Esophagus squamous epithelium (tissue), 5 donors: ENCODE measurements at regions not wholly inside any gene's neighbourhood (a gene's known extent, or its start where the extent isn't known, plus 50 kb on each side); places are given as distances from the start of the nearest gene placed in this dataset.

Experiments used
- DNase-seq: peaks from one replicate; lab custom pipeline; 2025; lab: John Stamatoyannopoulos, UW
- H3K27ac ChIP-seq, 4 donors: fragments of 200-600 bp; sonication (generic); one replicate each; pipeline ENCODE4 v1.5.1; 2016 to 2019; ENCODE audit warnings: mild to moderate bottlenecking in 1 of 4
- H3K27me3 ChIP-seq, 4 donors: fragments of 200-600 bp; sonication (generic); 1 replicate in 3 of 4; 2 replicates in 1 of 4; pipeline versions ENCODE4 v1.5.1 to v1.6.0; 2017 to 2021; ENCODE audit warnings: antibody characterized with exemption in 1 of 4
- H3K36me3 ChIP-seq, 3 donors: fragments of 200-600 bp; sonication (generic); one replicate each; pipeline ENCODE4 v1.5.1; 2016 to 2019
- H3K4me1 ChIP-seq, 3 donors: fragments of 200-600 bp; sonication (generic); one replicate each; pipeline ENCODE4 v1.5.1; 2017 to 2019
- H3K4me3 ChIP-seq, 4 donors: fragments of 200-600 bp; sonication (generic); 1 replicate in 3 of 4; 2 replicates in 1 of 4; pipeline ENCODE4 v1.5.1; 2016 to 2019; ENCODE audit warnings: mild to moderate bottlenecking in 2 of 4, moderate library complexity in 1 of 4
- H3K9me3 ChIP-seq, 3 donors: fragments of 200-600 bp; sonication (generic); one replicate each; pipeline ENCODE4 v1.5.1; 2016 to 2019
- POLR2A ChIP-seq, 4 donors: fragments of 450-650 bp; IDR thresholded peaks; one replicate each; pipeline ENCODE4 v1.6.1; 2017; ENCODE audit warnings: antibody characterized with exemption in 4 of 4, mild to moderate bottlenecking in 4 of 4, moderate library complexity in 3 of 4
- WGBS, 2 donors: methylation state at CpG; one replicate each; pipeline ENCODE4 v1.1.5; 2018; 5-methylcytosine and 5-hydroxymethylcytosine counted together
- intact Hi-C: fragments of 100-400 bp; cut with DNase I; formaldehyde crosslinking; loops from one replicate; pipeline ENCODE4 v1.15.0; 2022
- TF ChIP-seq, protein P1 (sequence below), 6 experiments: fragments of 450-650 bp in 4 of 6; fragments of 200-600 bp in 2 of 6; sonication (generic) in 2 of 6; IDR thresholded peaks; one replicate each; pipeline ENCODE4 v1.5.1; 2016 to 2019; ENCODE audit warnings: antibody characterized with exemption in 6 of 6, mild to moderate bottlenecking in 4 of 6, moderate library complexity in 4 of 6
- donor health status: DM: yes; HTN: yes; CAD: no.

- no peak overlapping the region for H3K4me3 ChIP-seq
- H3K27ac ChIP-seq: no peak overlapping the region
- intact Hi-C loops: no loop called here
- DNase-seq: no peak
- 49 to 77% methylated on average over 4 of the region's 4 CpGs for WGBS, 2 donors
- H3K36me3 ChIP-seq: no peaks in the 10 kb centered on the region
- H3K4me1 ChIP-seq: no peaks in the 10 kb centered on the region
- peaks cover 0 to 11% (median 7%) of the 10 kb centered on the region in 3 donors for H3K9me3 ChIP-seq
- peaks cover 0 to 5% (median 0%) of the 10 kb centered on the region in 4 donors for H3K27me3 ChIP-seq
- TF ChIP-seq POLR2A (IDR thresholded peaks at IDR 0.05): no peak
- TF ChIP-seq, protein P1, sequence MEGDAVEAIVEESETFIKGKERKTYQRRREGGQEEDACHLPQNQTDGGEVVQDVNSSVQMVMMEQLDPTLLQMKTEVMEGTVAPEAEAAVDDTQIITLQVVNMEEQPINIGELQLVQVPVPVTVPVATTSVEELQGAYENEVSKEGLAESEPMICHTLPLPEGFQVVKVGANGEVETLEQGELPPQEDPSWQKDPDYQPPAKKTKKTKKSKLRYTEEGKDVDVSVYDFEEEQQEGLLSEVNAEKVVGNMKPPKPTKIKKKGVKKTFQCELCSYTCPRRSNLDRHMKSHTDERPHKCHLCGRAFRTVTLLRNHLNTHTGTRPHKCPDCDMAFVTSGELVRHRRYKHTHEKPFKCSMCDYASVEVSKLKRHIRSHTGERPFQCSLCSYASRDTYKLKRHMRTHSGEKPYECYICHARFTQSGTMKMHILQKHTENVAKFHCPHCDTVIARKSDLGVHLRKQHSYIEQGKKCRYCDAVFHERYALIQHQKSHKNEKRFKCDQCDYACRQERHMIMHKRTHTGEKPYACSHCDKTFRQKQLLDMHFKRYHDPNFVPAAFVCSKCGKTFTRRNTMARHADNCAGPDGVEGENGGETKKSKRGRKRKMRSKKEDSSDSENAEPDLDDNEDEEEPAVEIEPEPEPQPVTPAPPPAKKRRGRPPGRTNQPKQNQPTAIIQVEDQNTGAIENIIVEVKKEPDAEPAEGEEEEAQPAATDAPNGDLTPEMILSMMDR (IDR thresholded peaks at IDR 0.05): no peak
These were observed 162.7 kb downstream of the RPS24 start for GRCh38 chr10:78196396-78196795.

DNA sequence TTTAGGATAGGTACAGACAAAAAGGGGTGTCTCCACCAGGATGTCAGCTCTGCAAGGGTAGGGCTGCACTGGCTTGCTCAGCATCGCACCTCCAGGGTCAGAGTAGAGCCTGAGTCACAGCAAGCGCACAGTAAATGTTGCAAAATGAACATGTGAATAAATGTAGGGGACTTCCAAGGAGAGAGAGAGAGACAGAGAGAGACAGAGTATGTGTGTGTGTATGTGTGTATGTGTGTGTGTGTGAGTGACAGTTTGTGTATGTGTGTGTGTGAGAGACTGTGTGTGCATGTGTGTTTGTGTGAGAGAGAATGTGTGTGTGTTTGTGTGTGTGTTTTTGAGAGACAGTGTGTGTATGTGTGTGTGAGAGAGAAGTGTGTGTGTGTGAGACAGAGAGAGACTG, 163.3 kb downstream of the RPS24 start:
- H3K9me3 ChIP-seq: peaks cover 0 to 11% (median 7%) of the 10 kb centered on the region in 3 donors
- 38 to 39% methylated on average over 2 of the region's 2 CpGs for WGBS, 2 donors
- H3K36me3 ChIP-seq: no peaks in the 10 kb centered on the region
- DNase-seq: no peak
- peaks cover 0 to 5% (median 0%) of the 10 kb centered on the region in 4 donors for H3K27me3 ChIP-seq
- no peak overlapping the region for H3K4me3 ChIP-seq
- intact Hi-C loops: no loop called here
- H3K4me1 ChIP-seq: no peaks in the 10 kb centered on the region
- TF ChIP-seq, protein P1 (IDR thresholded peaks at IDR 0.05): no peak
- TF ChIP-seq POLR2A (IDR thresholded peaks at IDR 0.05): no peak
- H3K27ac ChIP-seq: no peak overlapping the region

DNA sequence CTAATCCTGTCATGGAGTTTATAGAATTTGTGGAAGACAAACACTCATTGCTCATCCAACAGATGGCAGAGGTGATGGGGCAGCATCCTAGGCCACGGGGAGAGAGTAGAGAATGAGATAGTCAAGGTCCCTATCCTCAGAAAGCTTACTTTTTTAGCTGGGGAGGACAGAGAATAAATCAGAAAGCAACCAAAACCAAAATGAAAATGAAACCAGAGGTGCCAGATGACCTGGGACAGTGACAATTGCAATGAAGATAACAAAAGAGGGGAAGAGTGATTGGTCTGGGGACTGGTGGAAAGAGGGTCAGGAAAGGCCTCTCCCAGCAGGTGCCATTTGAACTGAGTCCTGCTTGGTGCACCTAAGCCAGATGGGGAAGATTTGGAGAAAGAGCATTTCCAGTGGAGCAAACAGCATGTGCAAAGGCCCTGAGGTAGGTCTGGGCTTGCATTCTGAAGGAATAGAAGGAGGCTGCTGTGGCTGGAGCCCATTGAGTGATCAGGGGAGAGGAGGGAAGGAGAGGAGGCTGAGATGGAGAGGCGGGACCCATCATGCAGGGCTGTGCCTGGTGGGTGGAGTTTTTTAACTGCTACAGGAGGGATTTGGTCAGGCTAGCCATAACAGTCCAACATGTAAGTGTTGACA, 164.1 kb downstream of the RPS24 start:
- H3K27ac ChIP-seq: no peak overlapping the region
- DNase-seq: no peak
- no peaks in the 10 kb centered on the region for H3K4me1 ChIP-seq
- peaks cover 0 to 5% (median 0%) of the 10 kb centered on the region in 4 donors for H3K27me3 ChIP-seq
- TF ChIP-seq POLR2A (IDR thresholded peaks at IDR 0.05): no peak
- TF ChIP-seq, protein P1 (IDR thresholded peaks at IDR 0.05): no peak
- 76 to 85% methylated on average over 2 of the region's 2 CpGs for WGBS, 2 donors
- no peaks in the 10 kb centered on the region for H3K36me3 ChIP-seq
- H3K4me3 ChIP-seq: no peak overlapping the region
- intact Hi-C loops: no loop called here
- peaks cover 0 to 9% (median 7%) of the 10 kb centered on the region in 3 donors for H3K9me3 ChIP-seq

DNA sequence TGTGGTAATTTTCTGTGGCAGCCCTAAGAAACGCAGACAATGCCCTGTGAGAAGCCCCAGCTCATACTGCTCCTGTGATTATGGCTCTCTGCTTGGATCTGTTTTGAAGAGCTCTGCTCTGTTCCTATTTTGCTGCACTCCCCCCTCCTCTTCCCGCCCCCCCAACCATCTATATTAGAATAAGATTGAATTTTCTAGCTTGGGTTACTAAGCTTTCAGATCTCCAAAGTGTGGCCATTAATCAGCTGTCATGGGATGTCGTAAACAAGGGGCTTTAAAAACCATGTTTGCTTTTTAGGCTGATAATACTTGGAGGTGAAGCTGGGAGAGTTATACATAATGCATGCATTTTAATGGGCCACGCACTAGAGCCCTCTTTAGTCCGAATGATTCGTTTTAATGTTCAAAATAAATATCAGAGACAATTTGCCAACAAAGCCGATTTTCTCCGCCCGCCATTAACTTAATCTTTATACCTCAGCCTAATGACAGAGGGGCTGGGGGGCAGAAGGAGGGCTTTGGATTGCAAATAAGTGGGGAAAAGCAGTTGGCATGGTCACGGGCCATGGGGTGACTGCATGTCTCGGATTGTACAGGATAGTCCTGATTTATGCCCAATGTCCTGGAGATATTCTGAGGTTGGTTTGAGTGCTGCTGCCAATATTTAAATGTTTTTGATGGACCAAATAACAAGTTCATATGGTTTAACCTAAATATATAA, 165.5 kb downstream of the RPS24 start:
- TF ChIP-seq, protein P1 (IDR thresholded peaks at IDR 0.05): no peak
- TF ChIP-seq POLR2A (IDR thresholded peaks at IDR 0.05): no peak
- no peaks in the 10 kb centered on the region for H3K36me3 ChIP-seq
- H3K9me3 ChIP-seq: no peaks in the 10 kb centered on the region
- H3K4me1 ChIP-seq: no peaks in the 10 kb centered on the region
- no peak overlapping the region for H3K4me3 ChIP-seq
- DNase-seq: no peak
- intact Hi-C loops: no loop called here
- H3K27ac ChIP-seq: no peak overlapping the region
- peaks cover 0 to 5% (median 0%) of the 10 kb centered on the region in 4 donors for H3K27me3 ChIP-seq
- WGBS, 2 donors: 66 to 76% methylated on average over 11 of the region's 11 CpGs

- H3K9me3 ChIP-seq: no peaks in the 10 kb centered on the region
- peaks cover 0 to 3% (median 0%) of the 10 kb centered on the region in 3 donors for H3K4me1 ChIP-seq
- H3K36me3 ChIP-seq: no peaks in the 10 kb centered on the region
- intact Hi-C loops: no loop called here
- H3K4me3 ChIP-seq: no peak overlapping the region
- WGBS, 2 donors: 44 to 54% methylated on average over 2 of the region's 2 CpGs
- TF ChIP-seq POLR2A (IDR thresholded peaks at IDR 0.05): no peak
- TF ChIP-seq, protein P1 (IDR thresholded peaks at IDR 0.05): no peak
- H3K27ac ChIP-seq: no peak overlapping the region
- peaks cover 0 to 5% (median 0%) of the 10 kb centered on the region in 4 donors for H3K27me3 ChIP-seq
- DNase-seq: no peak
These were observed 166.1 kb downstream of the RPS24 start for GRCh38 chr10:78199759-78200158.
